PC-9 (cell line): ENCODE measurements at regions not wholly inside any gene's neighbourhood (a gene's known extent, or its start where the extent isn't known, plus 50 kb on each side); places are given as distances from the start of the nearest gene placed in this dataset.

Source experiments
- BruUV-seq: library from RNA; stranded (reverse); fragments of 400-500 nt; replicated peaks from 2 replicates; lab custom pipeline; 2021; lab: Mats Ljungman, UMichigan
- CTCF ChIA-PET: fragments of 300-600 bp; sonication (Branson Sonifier 250); formaldehyde crosslinking; loops from one replicate; lab custom pipeline; 2022; ENCODE audit warnings: antibody characterized with exemption; lab: Charles Lee
- POLR2A ChIA-PET: fragments of 300-600 bp; sonication (Branson Sonifier 250); formaldehyde crosslinking; loops from one replicate; lab custom pipeline; 2022; ENCODE audit warnings: antibody characterized with exemption; ENCODE audit not compliant: unreplicated experiment; lab: Charles Lee
- DNase-seq, 2 experiments: peaks; one replicate each; pipeline versions ENCODE4 v3.0.0 to v3.0.0-alpha.2; 2015 to 2022; ENCODE audit warnings: mixed read lengths in 1 of 2
- H2AFZ ChIP-seq: fragments of 200-600 bp; sonication (generic); 2 replicates; pipeline ENCODE4 v1.8.1; 2017; ENCODE audit warnings: antibody characterized with exemption
- H3F3A ChIP-seq: fragments of 200-600 bp; sonication (generic); 2 replicates; pipeline ENCODE4 v1.8.1; 2017; ENCODE audit warnings: antibody characterized with exemption, mild to moderate bottlenecking, low read depth; ENCODE audit not compliant: insufficient read depth
- H3K27ac ChIP-seq: fragments of 200-600 bp; sonication (generic); 2 replicates; pipeline ENCODE4 v1.6.1; 2016; ENCODE audit warnings: mixed run types
- H3K27me3 ChIP-seq: fragments of 200-600 bp; sonication (generic); 2 replicates; pipeline ENCODE4 v1.6.1; 2016; ENCODE audit warnings: low read depth, mixed run types; ENCODE audit not compliant: insufficient read depth
- H3K36me3 ChIP-seq: fragments of 200-600 bp; sonication (generic); 2 replicates; pipeline ENCODE4 v1.6.1; 2016; ENCODE audit warnings: low read depth, mixed run types
- H3K4me1 ChIP-seq: fragments of 200-600 bp; sonication (generic); replicated peaks from 2 replicates; pipeline ENCODE4 v1.6.1; 2016; ENCODE audit warnings: mixed run types; ENCODE audit not compliant: insufficient read depth
- H3K4me2 ChIP-seq: fragments of 200-600 bp; sonication (generic); 2 replicates; pipeline ENCODE4 v1.6.1; 2017; ENCODE audit warnings: mixed run types
- H3K4me3 ChIP-seq: fragments of 200-600 bp; sonication (generic); 2 replicates; pipeline ENCODE4 v1.6.1; 2016; ENCODE audit warnings: mixed run types
- H3K79me2 ChIP-seq: fragments of 200-600 bp; sonication (generic); 2 replicates; pipeline ENCODE4 v1.6.1; 2017; ENCODE audit warnings: low read depth, mixed run types
- H3K9me2 ChIP-seq: fragments of 200-600 bp; sonication (generic); 2 replicates; pipeline ENCODE4 v1.8.1; 2017; ENCODE audit warnings: mild to moderate bottlenecking; ENCODE audit not compliant: insufficient read depth
- H3K9me3 ChIP-seq: fragments of 200-600 bp; sonication (generic); 2 replicates; pipeline ENCODE4 v1.8.1; 2016; ENCODE audit warnings: low read depth; ENCODE audit not compliant: insufficient read depth
- H4K20me1 ChIP-seq: fragments of 200-600 bp; sonication (generic); 2 replicates; pipeline ENCODE4 v1.8.1; 2017; ENCODE audit not compliant: insufficient read depth
- CTCF ChIP-seq: fragments of 200-600 bp; sonication (generic); conservative IDR thresholded peaks from 2 replicates; pipeline ENCODE4 v1.6.1; 2017; ENCODE audit warnings: mixed run types, antibody characterized with exemption, mild to moderate bottlenecking, moderate library complexity
- EZH2 ChIP-seq: fragments of 200-600 bp; sonication (generic); IDR thresholded peaks from 2 replicates; pipeline ENCODE4 v1.8.0; 2017; ENCODE audit warnings: antibody characterized with exemption, low read depth
- intact Hi-C: fragments of 100-400 bp; cut with micrococcal nuclease; formaldehyde crosslinking; loops from one replicate; pipeline ENCODE4 v1.10.0; 2022; ENCODE audit not compliant: unreplicated experiment

- H3K36me3 ChIP-seq, result no peaks in the 10 kb centered on the region
- H4K20me1 ChIP-seq, result no peaks in the 10 kb centered on the region; the same call in 1 of the 2 replicates
- CTCF ChIA-PET, result no interaction called here
- no peaks in the 10 kb centered on the region for H3K4me1 ChIP-seq
- no peaks in the 10 kb centered on the region for H3K9me2 ChIP-seq
- POLR2A ChIA-PET, result no interaction called here
- H3K4me3 ChIP-seq, result no peak overlapping the region
- BruUV-seq, result no TSS peak
- DNase-seq, result no peak
- H2AFZ ChIP-seq, result no peak overlapping the region
- peaks cover 54% of the 10 kb centered on the region for H3K27me3 ChIP-seq
- no peak overlapping the region for H3K4me2 ChIP-seq
- intact Hi-C loops, result no loop called here
- no peaks in the 10 kb centered on the region for H3K79me2 ChIP-seq
- no peak for TF ChIP-seq CTCF
- no peak for TF ChIP-seq EZH2
- H3F3A ChIP-seq, result no peaks in the 10 kb centered on the region
- H3K27ac ChIP-seq, result no peak overlapping the region
- H3K9me3 ChIP-seq, result no peaks in the 10 kb centered on the region
These were observed 222.7 kb upstream of the SOX1 start for GRCh38 chr13:111844222-111844671.

- H3K9me3 ChIP-seq, result no peaks in the 10 kb centered on the region
These were observed 222.3 kb upstream of the SOX1 start for GRCh38 chr13:111844682-111845081.

GRCh38 chr13:111845621-111846351, 221.2 kb upstream of the SOX1 start:
- Histone ChIP-seq H3K9me2 (no peaks in the 10 kb centered on the region), H3F3A (no peaks in the 10 kb centered on the region), H3K4me3 (no peak overlapping the region), H3K4me2 (no peak overlapping the region), H2AFZ (no peak overlapping the region), H3K36me3 (no peaks in the 10 kb centered on the region), H3K9me3 (no peaks in the 10 kb centered on the region), H3K27ac (no peak overlapping the region), H3K27me3 (peaks cover 67% of the 10 kb centered on the region), H4K20me1 (no peaks in the 10 kb centered on the region; the same call in 1 of the 2 replicates), H3K79me2 (no peaks in the 10 kb centered on the region), H3K4me1 (no peaks in the 10 kb centered on the region)
- ChIA-PET CTCF (no interaction called here), POLR2A (no interaction called here)
- intact Hi-C loops, result no loop called here
- DNase-seq, result no peak
- no peak for TF ChIP-seq EZH2
- TF ChIP-seq CTCF, result no peak
- BruUV-seq, result no TSS peak

More at GRCh38 chr13:111844682-111845081, 222.3 kb upstream of the SOX1 start:
- DNase-seq, result no peak
- Histone ChIP-seq H3K9me2 (no peaks in the 10 kb centered on the region), H3K36me3 (no peaks in the 10 kb centered on the region), H4K20me1 (no peaks in the 10 kb centered on the region; the same call in 1 of the 2 replicates), H3K27ac (no peak overlapping the region), H3K4me3 (no peak overlapping the region), H3F3A (no peaks in the 10 kb centered on the region), H2AFZ (no peak overlapping the region), H3K27me3 (peaks cover 56% of the 10 kb centered on the region), H3K4me1 (no peaks in the 10 kb centered on the region), H3K79me2 (no peaks in the 10 kb centered on the region), H3K4me2 (no peak overlapping the region)
- CTCF ChIA-PET, result no interaction called here
- intact Hi-C loops, result no loop called here
- POLR2A ChIA-PET, result no interaction called here
- BruUV-seq, result no TSS peak
- TF ChIP-seq EZH2 (no peak), CTCF (no peak)
